ENCODE measurements at regions not wholly inside any gene's neighbourhood (a gene's known extent, or its start where the extent isn't known, plus 50 kb on each side); places are given as distances from the start of the nearest gene placed in this dataset.

DNA sequence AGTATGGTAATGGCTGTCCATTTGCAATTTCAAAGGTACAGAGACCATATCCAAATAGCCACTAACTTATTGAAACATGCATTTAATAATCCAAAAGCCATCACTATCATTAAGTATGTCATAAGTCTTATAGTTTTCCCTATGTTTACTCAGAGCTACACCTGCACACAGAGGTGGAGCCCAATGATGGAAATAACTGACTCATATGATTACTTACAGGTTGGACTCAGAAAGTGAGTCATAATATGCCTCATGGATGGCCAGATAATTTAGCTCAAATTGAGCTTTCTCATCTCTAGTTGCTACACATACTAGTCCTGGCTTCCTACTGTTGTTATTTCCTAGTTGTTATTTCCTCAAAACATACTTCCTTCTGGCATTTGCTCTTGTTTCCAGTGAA is 104.4 kb upstream of the KHDRBS2 start:
- no peak for TF ChIP-seq CTCF (IDR thresholded peaks at IDR 0.05)
- TF ChIP-seq EZH2 (IDR thresholded peaks at IDR 0.05) = no peak
- no peak for TF ChIP-seq EZH2phosphoT487 (IDR thresholded peaks at IDR 0.05)
